Astrocyte (in vitro differentiated cells and primary cell): ENCODE measurements at regions not wholly inside any gene's neighbourhood (a gene's known extent, or its start where the extent isn't known, plus 50 kb on each side); places are given as distances from the start of the nearest gene placed in this dataset.

Experiments
- CTCF ChIP-seq: IDR thresholded peaks from 2 replicates; pipeline ENCODE4 v1.5.1; 2011; ENCODE audit warnings: low read depth, mild to moderate bottlenecking, inconsistent platforms, low read length, moderate library complexity; ENCODE audit not compliant: insufficient read depth
- EZH2 ChIP-seq: IDR thresholded peaks from 2 replicates; pipeline ENCODE4 v1.6.1; 2012; ENCODE audit warnings: mild to moderate bottlenecking, low read length, inconsistent platforms; ENCODE audit not compliant: insufficient read depth

DNA sequence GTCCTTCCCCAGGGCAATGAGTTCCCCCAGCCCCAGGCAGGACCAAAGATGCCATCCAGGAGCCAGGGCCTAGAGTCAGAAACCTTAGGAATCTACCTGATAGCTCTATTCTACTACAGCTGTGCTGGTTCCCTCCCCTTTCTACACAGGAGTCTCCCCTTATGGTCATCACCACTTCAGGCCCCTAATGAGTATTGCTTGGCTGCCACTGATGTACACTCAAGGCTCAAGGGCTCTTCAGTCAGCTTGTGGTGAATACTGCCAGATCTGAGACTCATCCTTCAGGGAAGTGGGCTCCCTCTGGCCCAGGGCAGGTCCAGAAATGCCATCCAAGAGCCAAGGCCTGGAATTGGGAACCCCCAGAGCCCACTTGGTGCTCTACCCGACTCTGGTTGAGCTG lies 248.6 kb downstream of the ALDH8A1 start:
- TF ChIP-seq CTCF (no peak), EZH2 (no peak)
